Natural killer cell (primary cell): ENCODE measurements at regions not wholly inside any gene's neighbourhood (a gene's known extent, or its start where the extent isn't known, plus 50 kb on each side); places are given as distances from the start of the nearest gene placed in this dataset.

ENCODE experiments used
- ATAC-seq, 3 donors: fragments of 150-1000 bp in 2 of 3; fragments of 200-7000 bp in 1 of 3; cut with Tn5 transposase; 1 replicate in 1 of 3; 2 replicates in 2 of 3; pipeline ENCODE4 v1.10.0; 2021; ENCODE audit warnings: mild to moderate bottlenecking in 2 of 3, moderate library complexity in 2 of 3
- DNase-seq, 2 donors: peaks; one replicate each; pipeline versions ENCODE4 v3.0.0 to v3.0.0-alpha.2; 2013 to 2021; ENCODE audit warnings: mixed read lengths in 1 of 2
- H3K27ac ChIP-seq: one replicate; pipeline ENCODE4 v1.5.1; 2013; ENCODE audit warnings: mild to moderate bottlenecking, low read length
- H3K27me3 ChIP-seq: one replicate; pipeline ENCODE4 v1.6.1; 2013; ENCODE audit warnings: low read length; ENCODE audit not compliant: control insufficient read depth, insufficient read depth
- H3K36me3 ChIP-seq: one replicate; pipeline ENCODE4 v1.6.1; 2013; ENCODE audit warnings: low read length; ENCODE audit not compliant: control insufficient read depth, insufficient read depth
- H3K4me1 ChIP-seq: one replicate; pipeline ENCODE4 v1.6.1; 2013; ENCODE audit warnings: low read length; ENCODE audit not compliant: control insufficient read depth, insufficient read depth
- H3K4me3 ChIP-seq: one replicate; pipeline ENCODE4 v1.5.1; 2013; ENCODE audit warnings: low read length
- H3K9me3 ChIP-seq: one replicate; pipeline ENCODE4 v1.6.1; 2013; ENCODE audit warnings: low read length; ENCODE audit not compliant: control insufficient read depth, insufficient read depth
- H3K27ac Mint-ChIP-seq, 2 donors: one replicate each; pipeline ENCODE4 v1.8.0; 2022; ENCODE audit warnings: mild to moderate bottlenecking in 2 of 2, mixed read lengths in 2 of 2, moderate library complexity in 1 of 2
- H3K27me3 Mint-ChIP-seq, 2 donors: one replicate each; pipeline ENCODE4 v1.8.0; 2022; ENCODE audit warnings: low read depth in 2 of 2, mixed read lengths in 2 of 2
- H3K36me3 Mint-ChIP-seq: one replicate; pipeline ENCODE4 v1.8.0; 2022; ENCODE audit warnings: mixed read lengths
- H3K4me1 Mint-ChIP-seq, 2 donors: one replicate each; pipeline ENCODE4 v1.8.0; 2022; ENCODE audit warnings: mixed read lengths in 2 of 2
- H3K4me3 Mint-ChIP-seq: one replicate; pipeline ENCODE4 v1.8.0; 2022; ENCODE audit warnings: mild to moderate bottlenecking, moderate library complexity, mixed read lengths
- H3K9me3 Mint-ChIP-seq, 2 donors: one replicate each; pipeline ENCODE4 v1.8.0; 2022; ENCODE audit warnings: mixed read lengths in 2 of 2
- WGBS: methylation state at CpG from one replicate; pipeline ENCODE4 v1.1.7; 2013; ENCODE audit warnings: missing lambda C conversion rate; ENCODE audit not compliant: insufficient coverage; 5-methylcytosine and 5-hydroxymethylcytosine counted together
- intact Hi-C: fragments of 100-400 bp; cut with micrococcal nuclease; formaldehyde crosslinking; loops from one replicate; pipeline ENCODE4 v1.14.2; 2022
- TF ChIP-seq, protein P1 (sequence below): fragments of 200-600 bp; IDR thresholded peaks from one replicate; pipeline ENCODE4 v1.8.0; 2022; ENCODE audit warnings: antibody characterized with exemption

DNA sequence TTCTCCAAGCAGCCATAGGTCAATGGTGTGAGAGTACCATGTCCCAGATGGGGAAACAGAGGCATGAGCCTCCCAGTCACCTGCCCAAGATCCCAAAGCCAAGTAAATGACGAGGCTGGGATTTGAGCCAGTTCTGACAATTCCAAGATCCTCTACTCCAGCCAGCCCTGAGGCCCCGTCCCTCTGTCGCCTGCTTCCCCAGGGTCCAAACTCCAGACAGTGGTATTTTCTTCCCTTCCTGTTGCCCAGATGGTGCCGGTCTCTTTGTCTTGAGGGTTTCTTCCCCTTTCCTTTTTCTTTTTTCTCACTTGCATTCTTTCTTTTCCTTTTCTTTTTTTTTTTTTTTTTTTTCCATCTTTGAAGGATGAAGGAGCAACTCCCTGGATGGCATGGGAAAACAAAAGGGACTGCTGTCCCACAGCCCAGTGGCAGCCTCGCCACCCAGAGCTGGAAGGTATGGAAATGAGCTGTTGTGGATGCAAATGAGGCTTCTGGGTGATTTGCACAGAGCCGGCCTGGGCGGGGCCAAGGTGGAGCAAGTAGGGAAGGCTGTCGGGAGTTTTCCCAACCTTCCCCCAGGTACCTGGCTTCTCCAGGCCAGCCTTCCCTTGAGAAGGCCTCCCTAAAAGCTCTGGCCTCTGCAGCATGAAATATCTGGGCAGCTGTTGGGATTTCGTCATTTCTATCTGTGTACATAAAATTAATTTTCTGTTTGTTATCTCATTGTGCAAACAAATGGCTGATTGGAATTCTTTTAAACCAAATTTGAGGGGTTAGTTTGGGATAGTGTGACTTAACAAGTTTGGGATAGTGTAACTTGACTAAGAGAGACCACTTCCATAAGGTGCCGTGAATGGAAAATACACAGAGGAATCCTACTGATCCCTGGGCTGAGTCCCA is 146.8 kb downstream of the MN1 start:
- Histone ChIP-seq H3K9me3 (no peaks in the 10 kb centered on the region), H3K36me3 (no peaks in the 10 kb centered on the region), H3K27ac (no peak overlapping the region), H3K4me3 (no peak overlapping the region), H3K27me3 (no peaks in the 10 kb centered on the region), H3K4me1 (no peaks in the 10 kb centered on the region)
- no peaks in the 10 kb centered on the region for H3K36me3 Mint-ChIP-seq
- 65% methylated on average over 10 of the region's 10 CpGs for WGBS
- no peak overlapping the region for H3K27ac Mint-ChIP-seq
- peaks cover 0 to 2% of the 10 kb centered on the region in 2 donors for H3K27me3 Mint-ChIP-seq
- no peak for DNase-seq
- no peaks in the 10 kb centered on the region for H3K4me1 Mint-ChIP-seq
- ATAC-seq, result no peak
- TF ChIP-seq, protein P1, sequence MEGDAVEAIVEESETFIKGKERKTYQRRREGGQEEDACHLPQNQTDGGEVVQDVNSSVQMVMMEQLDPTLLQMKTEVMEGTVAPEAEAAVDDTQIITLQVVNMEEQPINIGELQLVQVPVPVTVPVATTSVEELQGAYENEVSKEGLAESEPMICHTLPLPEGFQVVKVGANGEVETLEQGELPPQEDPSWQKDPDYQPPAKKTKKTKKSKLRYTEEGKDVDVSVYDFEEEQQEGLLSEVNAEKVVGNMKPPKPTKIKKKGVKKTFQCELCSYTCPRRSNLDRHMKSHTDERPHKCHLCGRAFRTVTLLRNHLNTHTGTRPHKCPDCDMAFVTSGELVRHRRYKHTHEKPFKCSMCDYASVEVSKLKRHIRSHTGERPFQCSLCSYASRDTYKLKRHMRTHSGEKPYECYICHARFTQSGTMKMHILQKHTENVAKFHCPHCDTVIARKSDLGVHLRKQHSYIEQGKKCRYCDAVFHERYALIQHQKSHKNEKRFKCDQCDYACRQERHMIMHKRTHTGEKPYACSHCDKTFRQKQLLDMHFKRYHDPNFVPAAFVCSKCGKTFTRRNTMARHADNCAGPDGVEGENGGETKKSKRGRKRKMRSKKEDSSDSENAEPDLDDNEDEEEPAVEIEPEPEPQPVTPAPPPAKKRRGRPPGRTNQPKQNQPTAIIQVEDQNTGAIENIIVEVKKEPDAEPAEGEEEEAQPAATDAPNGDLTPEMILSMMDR, result no peak
- intact Hi-C loops, result no loop called here
- H3K9me3 Mint-ChIP-seq, result peaks cover 4 to 14% of the 10 kb centered on the region in 2 donors
- no peak overlapping the region for H3K4me3 Mint-ChIP-seq

GRCh38 chr22:27655582-27656185 is 145.9 kb downstream of the MN1 start:
- ATAC-seq, result no peak
- no peak overlapping the region for H3K4me3 Mint-ChIP-seq
- Histone ChIP-seq H3K4me1 (no peaks in the 10 kb centered on the region), H3K36me3 (no peaks in the 10 kb centered on the region), H3K27me3 (no peaks in the 10 kb centered on the region), H3K9me3 (no peaks in the 10 kb centered on the region), H3K27ac (no peak overlapping the region), H3K4me3 (no peak overlapping the region)
- no peaks in the 10 kb centered on the region for H3K36me3 Mint-ChIP-seq
- 88% methylated on average over 2 of the region's 2 CpGs for WGBS
- no peak for DNase-seq
- H3K27ac Mint-ChIP-seq, result no peak overlapping the region
- peaks cover 0 to 2% of the 10 kb centered on the region in 2 donors for H3K27me3 Mint-ChIP-seq
- TF ChIP-seq, protein P1, result no peak
- peaks cover 4 to 14% of the 10 kb centered on the region in 2 donors for H3K9me3 Mint-ChIP-seq
- intact Hi-C loops, result no loop called here
- H3K4me1 Mint-ChIP-seq, result no peaks in the 10 kb centered on the region

DNA sequence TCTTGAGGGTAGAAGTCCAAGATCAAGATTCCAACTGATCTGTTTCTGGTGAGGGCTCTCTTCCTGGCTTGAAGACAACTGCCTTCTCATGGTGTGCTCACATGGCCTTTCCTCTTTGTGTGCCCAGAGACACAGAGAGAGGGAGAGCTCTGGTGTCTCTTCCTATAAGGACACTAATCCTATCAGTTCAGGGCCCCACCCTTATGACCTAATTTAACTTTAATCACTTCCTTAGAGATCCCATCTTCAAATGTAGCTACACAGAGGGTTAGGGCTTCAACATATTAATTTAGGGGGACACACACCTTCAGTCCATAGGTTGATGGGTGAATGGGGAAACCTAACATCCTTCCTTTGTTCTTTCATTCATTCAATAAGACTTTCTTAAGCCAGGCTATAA is 144.6 kb downstream of the MN1 start:
- no peaks in the 10 kb centered on the region for H3K36me3 ChIP-seq
- H3K27ac ChIP-seq, result no peak overlapping the region
- Mint-ChIP-seq H3K27ac (no peak overlapping the region), H3K36me3 (no peaks in the 10 kb centered on the region), H3K27me3 (peaks cover 0 to 2% of the 10 kb centered on the region in 2 donors), H3K4me3 (no peak overlapping the region), H3K4me1 (no peaks in the 10 kb centered on the region), H3K9me3 (peaks cover 4 to 14% of the 10 kb centered on the region in 2 donors)
- no peaks in the 10 kb centered on the region for H3K4me1 ChIP-seq
- no peaks in the 10 kb centered on the region for H3K27me3 ChIP-seq
- no peak for DNase-seq
- no peak for ATAC-seq
- intact Hi-C loops, result no loop called here
- no peaks in the 10 kb centered on the region for H3K9me3 ChIP-seq
- TF ChIP-seq, protein P1, result no peak
- no peak overlapping the region for H3K4me3 ChIP-seq
